H1 (cell line): ENCODE measurements at regions not wholly inside any gene's neighbourhood (a gene's known extent, or its start where the extent isn't known, plus 50 kb on each side); places are given as distances from the start of the nearest gene placed in this dataset.

Experiments
- CTCF ChIA-PET: fragments of 300-600 bp; sonication (Branson Sonifier 250); formaldehyde crosslinking; loops from one replicate; lab custom pipeline; 2021; ENCODE audit not compliant: partially characterized antibody; lab: Charles Lee
- POLR2A ChIA-PET: fragments of 300-600 bp; sonication (Branson Sonifier 250); formaldehyde crosslinking; loops from one replicate; lab custom pipeline; 2021; ENCODE audit warnings: inconsistent platforms; ENCODE audit not compliant: partially characterized antibody; lab: Charles Lee
- DNase-seq, 2 experiments: peaks; one replicate each; pipeline versions ENCODE4 v3.0.0 to v3.0.0-alpha.2; 2010 to 2022; ENCODE audit warnings: low spot score in 2 of 2, low read depth in 1 of 2, mixed read lengths in 1 of 2
- FAIRE-seq: peaks from 2 replicates; lab custom pipeline; 2011; peaks lifted over from hg19 to GRCh38; lab: Jason Lieb, UNC
- H2AFZ ChIP-seq: 2 replicates; pipeline ENCODE4 v1.8.1; 2012; ENCODE audit warnings: low read length, inconsistent platforms
- H2AK5ac ChIP-seq: 2 replicates; pipeline ENCODE4 v1.6.1; 2013; ENCODE audit warnings: low read depth, low read length
- H2BK120ac ChIP-seq: replicated peaks from 2 replicates; pipeline ENCODE3; 2013; ENCODE audit warnings: low read depth, low read length, inconsistent platforms
- H2BK12ac ChIP-seq: 2 replicates; pipeline ENCODE4 v1.6.1; 2013; ENCODE audit warnings: low read depth, low read length
- H2BK15ac ChIP-seq: 2 replicates; pipeline ENCODE4 v1.6.1; 2013; ENCODE audit warnings: low read length
- H2BK20ac ChIP-seq: 2 replicates; pipeline ENCODE4 v1.6.1; 2013; ENCODE audit warnings: low read length
- H2BK5ac ChIP-seq: 2 replicates; pipeline ENCODE4 v1.6.1; 2013; ENCODE audit warnings: low read depth, low read length
- H3K14ac ChIP-seq: 2 replicates; pipeline ENCODE4 v1.6.1; 2013; ENCODE audit warnings: inconsistent platforms; ENCODE audit not compliant: insufficient read length
- H3K18ac ChIP-seq: 2 replicates; pipeline ENCODE4 v1.6.1; 2013; ENCODE audit warnings: low read length; ENCODE audit errors: extremely low read depth
- H3K23ac ChIP-seq: 2 replicates; pipeline ENCODE4 v1.6.1; 2013; ENCODE audit warnings: inconsistent platforms; ENCODE audit not compliant: insufficient read length
- H3K23me2 ChIP-seq: 2 replicates; pipeline ENCODE4 v1.6.1; 2013; ENCODE audit warnings: low read depth, low read length
- H3K27ac ChIP-seq: 2 replicates; pipeline ENCODE4 v1.6.1; 2011; ENCODE audit warnings: low read depth, low read length, inconsistent platforms
- H3K27me3 ChIP-seq, 4 experiments: replicated peaks in 1 of 4; 1 replicate in 1 of 4; 2 replicates in 3 of 4; pipeline versions ENCODE4 v1.6.1 to v1.8.1; 2011 to 2013; ENCODE audit warnings: low read length in 3 of 4, mild to moderate bottlenecking in 3 of 4, inconsistent platforms in 2 of 4, mixed read lengths in 2 of 4, moderate library complexity in 1 of 4; ENCODE audit not compliant: control insufficient read depth in 3 of 4, insufficient read depth in 3 of 4; ENCODE audit errors: extremely low read depth in 1 of 4
- H3K36me3 ChIP-seq, 4 experiments: 2 replicates each; pipeline versions ENCODE4 v1.6.1 to v1.8.1; 2011 to 2013; ENCODE audit warnings: mild to moderate bottlenecking in 4 of 4, low read length in 3 of 4, moderate library complexity in 2 of 4, control low read depth in 1 of 4, inconsistent platforms in 1 of 4; ENCODE audit not compliant: insufficient read depth in 4 of 4, control insufficient read depth in 2 of 4
- H3K4ac ChIP-seq: replicated peaks from 2 replicates; pipeline ENCODE3; 2013; ENCODE audit warnings: low read length, low read depth, mixed read lengths, inconsistent platforms; ENCODE audit not compliant: insufficient read length
- H3K4me1 ChIP-seq, 4 experiments: replicated peaks in 1 of 4; 1 replicate in 1 of 4; 2 replicates in 3 of 4; pipeline versions ENCODE4 v1.6.1 to v1.8.1; 2011 to 2013; ENCODE audit warnings: low read length in 3 of 4, inconsistent platforms in 2 of 4, mixed read lengths in 1 of 4; ENCODE audit not compliant: insufficient read depth in 4 of 4, control insufficient read depth in 3 of 4
- H3K4me2 ChIP-seq, 2 experiments: 2 replicates each; pipeline versions ENCODE4 v1.6.1 to v1.8.1; 2011 to 2013; ENCODE audit warnings: low read depth in 2 of 2, low read length in 2 of 2, control low read depth in 1 of 2, inconsistent platforms in 1 of 2, mild to moderate bottlenecking in 1 of 2; ENCODE audit not compliant: insufficient read depth in 1 of 2
- H3K4me3 ChIP-seq, 4 experiments: fragments of 200-600, 300-600 bp in 1 of 4; sonication (generic), shearing (Covaris generic), sonication (Bioruptor Twin) in 1 of 4; 2 replicates each; pipeline versions ENCODE4 v1.5.1 to v1.8.1; 2011 to 2016; ENCODE audit warnings: low read length in 4 of 4, low read depth in 3 of 4, control low read depth in 2 of 4, inconsistent platforms in 2 of 4, mild to moderate bottlenecking in 2 of 4, mixed read lengths in 1 of 4, moderate library complexity in 1 of 4; ENCODE audit not compliant: insufficient read depth in 2 of 4; ENCODE audit errors: extremely low read depth in 1 of 4
- H3K56ac ChIP-seq: replicated peaks from 2 replicates; pipeline ENCODE3; 2013; ENCODE audit warnings: low read depth, mild to moderate bottlenecking, mixed read lengths, low read length, inconsistent platforms; ENCODE audit not compliant: insufficient read length
- H3K79me1 ChIP-seq: 2 replicates; pipeline ENCODE4 v1.6.1; 2013; ENCODE audit warnings: low read depth, low read length, control low read depth
- H3K79me2 ChIP-seq, 2 experiments: 2 replicates each; pipeline versions ENCODE4 v1.6.1 to v1.8.1; 2012 to 2013; ENCODE audit warnings: low read length in 2 of 2, mild to moderate bottlenecking in 2 of 2, inconsistent platforms in 1 of 2; ENCODE audit not compliant: insufficient read depth in 2 of 2, control insufficient read depth in 1 of 2
- H3K9ac ChIP-seq, 4 experiments: replicated peaks in 1 of 4; 1 replicate in 1 of 4; 2 replicates in 3 of 4; pipeline versions ENCODE4 v1.6.1 to v1.8.1; 2011 to 2013; ENCODE audit warnings: low read depth in 3 of 4, low read length in 3 of 4, control low read depth in 2 of 4, mild to moderate bottlenecking in 2 of 4, moderate library complexity in 2 of 4, inconsistent platforms in 1 of 4; ENCODE audit errors: extremely low read depth in 1 of 4
- H3K9me3 ChIP-seq, 2 experiments: 2 replicates each; pipeline versions ENCODE4 v1.6.1 to v1.8.1; 2012 to 2013; ENCODE audit warnings: mild to moderate bottlenecking in 2 of 2, moderate library complexity in 2 of 2, control low read depth in 1 of 2, inconsistent platforms in 1 of 2, low read depth in 1 of 2, low read length in 1 of 2, mixed read lengths in 1 of 2; ENCODE audit not compliant: insufficient read depth in 2 of 2
- H4K20me1 ChIP-seq, 2 experiments: replicated peaks in 1 of 2; 2 replicates each; pipeline versions ENCODE3 to v1.8.1; 2011 to 2013; ENCODE audit warnings: inconsistent platforms in 2 of 2, low read length in 2 of 2, mild to moderate bottlenecking in 1 of 2; ENCODE audit not compliant: insufficient read depth in 2 of 2, control insufficient read depth in 1 of 2
- H4K5ac ChIP-seq: 2 replicates; pipeline ENCODE4 v1.6.1; 2013; ENCODE audit warnings: low read length, low read depth, mixed read lengths, inconsistent platforms; ENCODE audit not compliant: insufficient read length
- H4K8ac ChIP-seq: 2 replicates; pipeline ENCODE4 v1.8.0; 2013; ENCODE audit warnings: mild to moderate bottlenecking, moderate library complexity, low read length, inconsistent platforms; ENCODE audit not compliant: insufficient read depth; ENCODE audit errors: extremely low read depth
- H4K91ac ChIP-seq: replicated peaks from 2 replicates; pipeline ENCODE3; 2013; ENCODE audit warnings: low read length, mixed read lengths, inconsistent platforms; ENCODE audit not compliant: insufficient read length
- CHD1 ChIP-seq: IDR thresholded peaks from 2 replicates; pipeline ENCODE4 v1.6.1; 2012; ENCODE audit warnings: low read depth, low read length, improper control_type of control experiment
- CTCF ChIP-seq, 3 experiments: IDR thresholded peaks; 1 replicate in 2 of 3; 2 replicates in 1 of 3; pipeline versions ENCODE4 v1.5.1 to v1.6.1; 2011; ENCODE audit warnings: low read length in 3 of 3, mild to moderate bottlenecking in 3 of 3, inconsistent platforms in 2 of 3, low read depth in 1 of 3, moderate library complexity in 1 of 3; ENCODE audit not compliant: insufficient read depth in 1 of 3; ENCODE audit errors: control extremely low read depth in 1 of 3
- EP300 ChIP-seq, 2 experiments: IDR thresholded peaks; 1 replicate in 1 of 2; 2 replicates in 1 of 2; pipeline ENCODE4 v1.6.1; 2011 to 2012; ENCODE audit warnings: low read depth in 2 of 2, low read length in 2 of 2, mild to moderate bottlenecking in 2 of 2, borderline replicate concordance in 1 of 2, inconsistent platforms in 1 of 2, moderate library complexity in 1 of 2
- GABPA ChIP-seq: IDR thresholded peaks from 2 replicates; pipeline ENCODE4 v1.6.1; 2011; ENCODE audit warnings: mild to moderate bottlenecking, low read length, moderate library complexity, borderline replicate concordance; ENCODE audit not compliant: insufficient read depth
- KDM5A ChIP-seq: fragments of 200-600 bp; IDR thresholded peaks from 2 replicates; pipeline ENCODE4 v1.7.1; 2012; ENCODE audit warnings: mild to moderate bottlenecking, low read length, inconsistent platforms, mixed read lengths
- SUZ12 ChIP-seq: fragments of 200-600 bp; sonication (generic); IDR thresholded peaks from 2 replicates; pipeline ENCODE4 v1.6.1; 2012; ENCODE audit warnings: mild to moderate bottlenecking, inconsistent platforms, low read length, moderate library complexity, mixed read lengths
- WGBS, 2 experiments: shearing (Covaris generic) in 1 of 2; methylation state at CpG; one replicate each; pipeline versions ENCODE4 v1.1.6 to v1.1.7; 2013 to 2015; ENCODE audit warnings: low lambda C conversion rate in 2 of 2, mixed read lengths in 2 of 2, inconsistent platforms in 1 of 2, low coverage in 1 of 2, missing lambda C conversion rate in 1 of 2; ENCODE audit not compliant: insufficient replicate concordance in 2 of 2, insufficient coverage in 1 of 2, insufficient read length in 1 of 2; ENCODE audit errors: extremely low coverage in 1 of 2, missing lambda C conversion rate in 1 of 2; 5-methylcytosine and 5-hydroxymethylcytosine counted together

GRCh38 chr6:27031302-27031701, 216.2 kb upstream of the PRSS16 start:
- no peaks in the 10 kb centered on the region for H3K79me2 ChIP-seq
- no peak overlapping the region for H3K9ac ChIP-seq
- no peak overlapping the region for H2AFZ ChIP-seq
- no peaks in the 10 kb centered on the region for H3K27me3 ChIP-seq
- no peak overlapping the region for H2BK20ac ChIP-seq
- FAIRE-seq = no peak
- H4K20me1 ChIP-seq = no peaks in the 10 kb centered on the region
- no peak overlapping the region for H2BK12ac ChIP-seq
- H3K79me1 ChIP-seq = no peaks in the 10 kb centered on the region
- no peak overlapping the region for H3K4ac ChIP-seq
- H3K56ac ChIP-seq = no peak overlapping the region
- no peak overlapping the region for H3K4me2 ChIP-seq
- no peak overlapping the region for H4K91ac ChIP-seq
- H4K5ac ChIP-seq = no peak overlapping the region
- no peak overlapping the region for H2AK5ac ChIP-seq
- no peaks in the 10 kb centered on the region for H3K4me1 ChIP-seq
- no peak overlapping the region for H3K18ac ChIP-seq
- no peaks in the 10 kb centered on the region for H3K23me2 ChIP-seq
- H3K23ac ChIP-seq = no peak overlapping the region
- H2BK15ac ChIP-seq = no peak overlapping the region
- no peak overlapping the region for H4K8ac ChIP-seq
- WGBS, 2 experiments = 94% methylated on average over 1 of the region's 1 CpG; no CpG with 5 or more reads in 1 of the 2 experiments
- H3K9me3 ChIP-seq = no peaks in the 10 kb centered on the region
- no peak overlapping the region for H2BK5ac ChIP-seq
- ChIA-PET CTCF (no interaction called here), POLR2A (no interaction called here)
- DNase-seq = no peak
- no peak overlapping the region for H3K27ac ChIP-seq
- H3K36me3 ChIP-seq = no peaks in the 10 kb centered on the region
- no peak for TF ChIP-seq EP300 (IDR thresholded peaks at IDR 0.05; ENCODE audit: borderline replicate concordance in 1 of 2, low read depth in 2 of 2, low read length in 2 of 2)
- TF ChIP-seq GABPA = no peak
- TF ChIP-seq CHD1 = no peak
- TF ChIP-seq CTCF (IDR thresholded peaks at IDR 0.05; ENCODE audit: control extremely low read depth in 1 of 3, insufficient read depth in 1 of 3, low read depth in 1 of 3, low read length in 3 of 3) = no peak
- no peak for TF ChIP-seq KDM5A
- TF ChIP-seq SUZ12 = no peak
- no peak overlapping the region for H3K4me3 ChIP-seq
- no peak overlapping the region for H3K14ac ChIP-seq
- no peak overlapping the region for H2BK120ac ChIP-seq
